ENCODE measurements at regions not wholly inside any gene's neighbourhood (a gene's known extent, or its start where the extent isn't known, plus 50 kb on each side); places are given as distances from the start of the nearest gene placed in this dataset.
"Not testable (repeated sequence)": the region's sequence is repeated elsewhere in the genome, so short reads cannot be mapped to it uniquely, and the experiment has no call there.

DNA sequence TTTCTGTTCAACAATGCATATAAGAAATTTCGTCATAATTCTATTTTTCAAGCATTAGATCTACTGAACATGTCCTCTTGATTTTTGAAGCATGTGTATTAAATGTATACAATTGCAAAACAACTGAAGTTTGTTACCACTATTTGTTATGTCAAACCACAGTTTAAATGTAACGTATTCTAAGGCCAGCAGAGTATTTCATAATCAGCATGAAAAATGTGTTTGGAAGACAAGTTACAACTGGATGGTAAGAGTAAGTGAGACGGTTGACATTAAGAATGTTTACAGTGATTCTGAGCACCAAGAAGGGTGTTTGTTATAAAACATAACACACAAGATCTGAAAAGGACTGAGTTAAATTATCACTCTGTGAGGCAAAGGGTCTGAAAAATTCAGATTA is 738.4 kb downstream of the PLOD2 start:
- Mint-ChIP-seq H3K27ac (no peak overlapping the region), H3K36me3 (ENCODE audit: low read depth) (no peaks in the 10 kb centered on the region), H3K27me3 (ENCODE audit: low read depth) (no peaks in the 10 kb centered on the region), H3K4me1 (ENCODE audit: low read depth) (no peaks in the 10 kb centered on the region), H3K9me3 (ENCODE audit: insufficient read depth) (peaks cover 10% of the 10 kb centered on the region), H3K4me3 (no peak overlapping the region)
- POLR2A ChIA-PET = no interaction called here
- CTCF ChIA-PET = no interaction called here
- ATAC-seq = no peak
- DNase-seq = no peak

DNA sequence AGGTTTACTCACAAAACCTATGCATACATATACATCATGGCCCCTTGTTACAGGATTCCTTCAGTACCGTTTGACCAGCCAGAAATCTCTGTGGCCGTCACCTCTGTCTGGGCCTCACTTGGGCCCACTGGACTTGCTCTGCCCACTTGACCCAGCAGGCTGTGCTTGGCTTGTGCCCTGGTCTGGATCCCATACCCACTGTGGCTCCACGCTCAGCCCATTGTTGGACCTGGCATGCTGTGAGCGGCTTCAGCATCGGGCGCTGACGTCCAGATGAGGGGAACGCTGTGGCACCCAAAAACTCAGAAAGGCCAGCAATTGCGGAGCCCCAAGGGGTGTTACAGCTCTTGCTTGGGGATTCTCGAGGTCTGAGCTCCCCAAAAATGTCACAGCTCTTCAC is 733.6 kb downstream of the PLOD2 start:
- H3K4me1 Mint-ChIP-seq (ENCODE audit: low read depth) = no peaks in the 10 kb centered on the region
- no peak overlapping the region for H3K27ac Mint-ChIP-seq
- POLR2A ChIA-PET = no interaction called here
- H3K36me3 Mint-ChIP-seq (ENCODE audit: low read depth) = no peaks in the 10 kb centered on the region
- no peaks in the 10 kb centered on the region for H3K27me3 Mint-ChIP-seq (ENCODE audit: low read depth)
- ATAC-seq (no peak), DNase-seq (no peak)
- CTCF ChIA-PET = no interaction called here
- H3K9me3 Mint-ChIP-seq (ENCODE audit: insufficient read depth) = peaks cover 10% of the 10 kb centered on the region
- H3K4me3 Mint-ChIP-seq = no peak overlapping the region

DNA sequence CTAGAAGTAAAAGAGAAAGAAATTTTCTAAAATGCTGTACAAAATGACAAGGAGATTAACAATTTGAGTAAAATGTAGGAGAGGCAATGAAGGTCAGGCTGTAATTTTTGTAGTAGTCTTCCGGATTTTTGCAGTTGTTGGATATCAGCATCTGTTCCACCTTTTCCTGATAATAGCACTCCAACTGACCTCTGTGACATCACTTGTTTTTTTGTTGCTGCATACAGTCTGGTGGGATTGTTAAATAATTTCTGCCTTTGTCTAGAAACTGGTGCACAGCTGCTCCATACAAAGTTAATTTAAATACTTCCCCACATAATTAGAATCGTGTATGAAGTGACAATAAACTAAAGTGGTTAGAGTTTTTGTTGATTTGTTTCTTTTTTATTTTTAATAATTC is 731.4 kb downstream of the PLOD2 start:
- ATAC-seq = no peak
- no peaks in the 10 kb centered on the region for H3K27me3 Mint-ChIP-seq (ENCODE audit: low read depth)

GRCh38 chr3:145448436-145448835 is 712.5 kb downstream of the PLOD2 start:
- ATAC-seq = no peak
- no peaks in the 10 kb centered on the region for H3K4me1 Mint-ChIP-seq (ENCODE audit: low read depth)
- CTCF ChIA-PET = no interaction called here

More for the DNA sequence above, 731.4 kb downstream of the PLOD2 start:
- Mint-ChIP-seq H3K9me3 (ENCODE audit: insufficient read depth) (peaks cover 10% of the 10 kb centered on the region), H3K27ac (no peak overlapping the region), H3K4me3 (no peak overlapping the region), H3K4me1 (ENCODE audit: low read depth) (no peaks in the 10 kb centered on the region), H3K36me3 (ENCODE audit: low read depth) (no peaks in the 10 kb centered on the region)
- CTCF ChIA-PET = no interaction called here
- POLR2A ChIA-PET = no interaction called here
- DNase-seq = no peak

GRCh38 chr3:145450018-145450682 is 710.8 kb downstream of the PLOD2 start:
- Mint-ChIP-seq H3K27me3 (ENCODE audit: low read depth) (no peaks in the 10 kb centered on the region), H3K4me3 (no peak overlapping the region), H3K9me3 (ENCODE audit: insufficient read depth) (peaks cover 3% of the 10 kb centered on the region), H3K4me1 (ENCODE audit: low read depth) (no peaks in the 10 kb centered on the region), H3K36me3 (ENCODE audit: low read depth) (no peaks in the 10 kb centered on the region), H3K27ac (no peak overlapping the region)
- ATAC-seq (no peak), DNase-seq (no peak)
- CTCF ChIA-PET = no interaction called here
- POLR2A ChIA-PET = no interaction called here

More at GRCh38 chr3:145448436-145448835, 712.5 kb downstream of the PLOD2 start:
- DNase-seq = no peak
- H3K4me3 Mint-ChIP-seq = no peak overlapping the region
- H3K27me3 Mint-ChIP-seq (ENCODE audit: low read depth) = no peaks in the 10 kb centered on the region
- H3K27ac Mint-ChIP-seq = no peak overlapping the region
- peaks cover 3% of the 10 kb centered on the region for H3K9me3 Mint-ChIP-seq (ENCODE audit: insufficient read depth)
- POLR2A ChIA-PET = no interaction called here
- H3K36me3 Mint-ChIP-seq (ENCODE audit: low read depth) = no peaks in the 10 kb centered on the region

- H3K4me1 Mint-ChIP-seq (ENCODE audit: low read depth) = no peaks in the 10 kb centered on the region
- CTCF ChIA-PET = no interaction called here
- H3K27ac Mint-ChIP-seq = no peak overlapping the region
- H3K36me3 Mint-ChIP-seq (ENCODE audit: low read depth) = no peaks in the 10 kb centered on the region
- ATAC-seq (no peak), DNase-seq (no peak)
- H3K27me3 Mint-ChIP-seq (ENCODE audit: low read depth) = no peaks in the 10 kb centered on the region
- POLR2A ChIA-PET = no interaction called here
- no peak overlapping the region for H3K4me3 Mint-ChIP-seq
- H3K9me3 Mint-ChIP-seq (ENCODE audit: insufficient read depth) = peaks cover 5% of the 10 kb centered on the region
These were observed 703.0 kb downstream of the PLOD2 start for GRCh38 chr3:145457825-145458552.

- CTCF ChIA-PET; H3K4me1 Mint-ChIP-seq (ENCODE audit: low read depth); H3K27me3 Mint-ChIP-seq (ENCODE audit: low read depth); H3K36me3 Mint-ChIP-seq (ENCODE audit: low read depth); H3K27ac Mint-ChIP-seq; POLR2A ChIA-PET; DNase-seq; H3K9me3 Mint-ChIP-seq (ENCODE audit: insufficient read depth); ATAC-seq; H3K4me3 Mint-ChIP-seq: not testable (repeated sequence)
These were observed 701.3 kb downstream of the PLOD2 start for GRCh38 chr3:145459681-145460080.

GRCh38 chr3:145471976-145472375 is 689.0 kb downstream of the PLOD2 start:
- H3K36me3 Mint-ChIP-seq (ENCODE audit: low read depth) = no peaks in the 10 kb centered on the region
- ChIA-PET POLR2A (no interaction called here), CTCF (no interaction called here)
- no peak overlapping the region for H3K4me3 Mint-ChIP-seq
- ATAC-seq (no peak), DNase-seq (no peak)
- no peaks in the 10 kb centered on the region for H3K27me3 Mint-ChIP-seq (ENCODE audit: low read depth)
- H3K4me1 Mint-ChIP-seq (ENCODE audit: low read depth) = no peaks in the 10 kb centered on the region
- H3K27ac Mint-ChIP-seq = no peak overlapping the region
- peaks cover 10% of the 10 kb centered on the region for H3K9me3 Mint-ChIP-seq (ENCODE audit: insufficient read depth)

GRCh38 chr3:145482735-145483134 is 678.2 kb downstream of the PLOD2 start:
- POLR2A ChIA-PET; ATAC-seq; CTCF ChIA-PET; H3K4me3 Mint-ChIP-seq; H3K27ac Mint-ChIP-seq; H3K36me3 Mint-ChIP-seq (ENCODE audit: low read depth); H3K27me3 Mint-ChIP-seq (ENCODE audit: low read depth); H3K4me1 Mint-ChIP-seq (ENCODE audit: low read depth); DNase-seq: not testable (repeated sequence)
- H3K9me3 Mint-ChIP-seq (ENCODE audit: insufficient read depth) = peaks cover 10% of the 10 kb centered on the region

DNA sequence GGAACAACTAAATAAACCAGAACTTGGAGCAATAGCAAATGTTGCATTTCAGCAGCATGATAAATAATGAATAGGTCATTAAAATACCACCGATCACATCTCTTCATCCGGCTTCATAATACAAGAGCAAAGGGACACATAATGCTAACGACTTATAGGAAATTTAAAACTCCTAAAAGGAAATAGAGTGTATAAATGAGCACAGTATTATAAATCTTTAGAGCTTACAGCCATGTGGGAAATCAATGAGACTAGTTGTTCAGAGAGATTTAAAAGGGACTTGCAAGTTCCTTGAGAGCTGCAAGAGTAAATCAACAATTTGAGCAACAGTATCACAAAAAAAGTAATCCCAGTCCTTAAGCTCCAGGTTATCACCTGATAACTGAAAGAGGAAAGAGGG is 677.0 kb downstream of the PLOD2 start:
- H3K4me3 Mint-ChIP-seq = no peak overlapping the region
- ChIA-PET POLR2A (no interaction called here), CTCF (no interaction called here)
- peaks cover 10% of the 10 kb centered on the region for H3K9me3 Mint-ChIP-seq (ENCODE audit: insufficient read depth)
- H3K36me3 Mint-ChIP-seq (ENCODE audit: low read depth) = no peaks in the 10 kb centered on the region
- H3K4me1 Mint-ChIP-seq (ENCODE audit: low read depth) = no peaks in the 10 kb centered on the region
- DNase-seq (no peak), ATAC-seq (no peak)
- H3K27me3 Mint-ChIP-seq (ENCODE audit: low read depth) = no peaks in the 10 kb centered on the region
- no peak overlapping the region for H3K27ac Mint-ChIP-seq

DNA sequence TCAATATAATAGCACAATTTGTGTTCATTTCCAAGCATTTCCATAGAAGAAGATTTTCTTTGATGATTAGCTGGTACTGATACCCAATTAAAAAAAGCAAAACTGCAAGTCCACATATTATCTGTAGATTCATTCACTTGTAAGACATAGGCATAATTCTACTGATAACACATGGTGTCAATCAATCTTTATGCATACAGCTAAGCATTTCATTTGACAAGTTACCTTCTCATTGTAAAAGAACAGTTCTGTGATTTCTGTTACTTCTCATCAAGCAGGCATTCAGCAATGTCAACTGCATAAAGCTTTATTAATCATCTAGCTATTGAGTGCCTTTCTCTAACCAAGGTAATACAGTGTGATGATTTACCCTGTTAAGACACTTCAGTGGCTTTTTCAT is 672.0 kb downstream of the PLOD2 start:
- CTCF ChIA-PET = no interaction called here
- no peaks in the 10 kb centered on the region for H3K36me3 Mint-ChIP-seq (ENCODE audit: low read depth)
- no peaks in the 10 kb centered on the region for H3K4me1 Mint-ChIP-seq (ENCODE audit: low read depth)
- ATAC-seq (no peak), DNase-seq (no peak)
- peaks cover 2% of the 10 kb centered on the region for H3K9me3 Mint-ChIP-seq (ENCODE audit: insufficient read depth)
- H3K27ac Mint-ChIP-seq = no peak overlapping the region
- no peak overlapping the region for H3K4me3 Mint-ChIP-seq
- H3K27me3 Mint-ChIP-seq (ENCODE audit: low read depth) = no peaks in the 10 kb centered on the region
- POLR2A ChIA-PET = no interaction called here

- Mint-ChIP-seq H3K36me3 (ENCODE audit: low read depth) (no peaks in the 10 kb centered on the region), H3K9me3 (ENCODE audit: insufficient read depth) (no peaks in the 10 kb centered on the region), H3K4me3 (no peak overlapping the region), H3K27me3 (ENCODE audit: low read depth) (no peaks in the 10 kb centered on the region), H3K4me1 (ENCODE audit: low read depth) (no peaks in the 10 kb centered on the region), H3K27ac (no peak overlapping the region)
- DNase-seq (no peak), ATAC-seq (no peak)
- CTCF ChIA-PET = no interaction called here
- POLR2A ChIA-PET = no interaction called here
These were observed 670.6 kb downstream of the PLOD2 start for GRCh38 chr3:145490088-145491048.
